ENCODE measurements at regions not wholly inside any gene's neighbourhood (a gene's known extent, or its start where the extent isn't known, plus 50 kb on each side); places are given as distances from the start of the nearest gene placed in this dataset.

DNA sequence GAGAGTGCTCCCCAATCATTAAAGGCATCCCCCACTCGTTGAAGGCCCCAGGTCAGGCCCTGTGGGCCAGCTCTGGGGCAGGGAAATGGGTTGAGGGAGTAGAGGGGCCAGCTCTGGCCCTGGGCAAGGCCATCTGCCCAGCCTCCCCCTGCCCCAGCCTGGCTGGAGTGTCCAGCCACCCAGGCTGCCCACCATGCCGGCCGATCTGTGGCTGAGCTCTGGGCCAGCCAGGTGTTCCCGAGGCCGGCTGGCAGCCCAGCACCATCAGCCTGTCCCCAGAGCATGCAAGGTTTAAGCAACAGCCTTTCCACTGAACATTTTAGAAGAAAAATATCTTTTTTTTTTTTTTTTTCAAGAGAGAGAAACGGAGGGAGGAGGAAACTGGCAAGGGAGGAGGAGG lies 62.8 kb upstream of the LINGO1 start:
- no peaks in the 10 kb centered on the region for H3K4me1 Mint-ChIP-seq
- peaks cover 13% of the 10 kb centered on the region for H3K27me3 Mint-ChIP-seq
- no peaks in the 10 kb centered on the region for H3K9me3 Mint-ChIP-seq
- H3K36me3 Mint-ChIP-seq: no peaks in the 10 kb centered on the region
- H3K4me3 Mint-ChIP-seq: no peak overlapping the region
- no peak overlapping the region for H3K27ac Mint-ChIP-seq

GRCh38 chr15:77693576-77693975 lies 60.9 kb upstream of the LINGO1 start:
- Mint-ChIP-seq H3K4me1 (no peaks in the 10 kb centered on the region), H3K36me3 (no peaks in the 10 kb centered on the region), H3K27ac (no peak overlapping the region), H3K4me3 (no peak overlapping the region), H3K27me3 (peaks cover 16% of the 10 kb centered on the region), H3K9me3 (no peaks in the 10 kb centered on the region)

- H3K36me3 Mint-ChIP-seq: no peaks in the 10 kb centered on the region
- no peak overlapping the region for H3K27ac Mint-ChIP-seq
- H3K4me1 Mint-ChIP-seq: no peaks in the 10 kb centered on the region
- H3K9me3 Mint-ChIP-seq: no peaks in the 10 kb centered on the region
- no peak overlapping the region for H3K4me3 Mint-ChIP-seq
- H3K27me3 Mint-ChIP-seq: peaks cover 16% of the 10 kb centered on the region
Observed at GRCh38 chr15:77692614-77693013, 59.9 kb upstream of the LINGO1 start.

DNA sequence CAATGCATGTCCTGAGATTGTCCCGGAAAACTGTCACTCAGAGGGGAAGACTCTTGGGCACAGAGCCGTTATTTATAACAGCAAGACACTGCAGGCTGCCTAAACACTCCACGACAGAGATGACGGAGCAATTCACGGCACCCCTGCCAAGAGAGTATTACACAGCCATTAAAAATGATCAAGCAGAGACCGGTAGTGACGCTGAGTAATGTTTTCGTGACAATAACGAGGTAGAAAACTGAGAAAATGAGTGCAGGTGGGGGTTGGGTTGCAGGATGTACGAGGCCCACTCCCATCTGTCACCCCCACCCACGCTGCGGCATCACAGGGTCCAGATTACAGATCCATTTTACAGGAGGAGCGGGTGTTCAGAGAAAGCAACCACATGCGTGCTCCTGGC lies 58.9 kb upstream of the LINGO1 start:
- H3K27me3 Mint-ChIP-seq: peaks cover 18% of the 10 kb centered on the region
- H3K9me3 Mint-ChIP-seq: no peaks in the 10 kb centered on the region
- no peaks in the 10 kb centered on the region for H3K4me1 Mint-ChIP-seq
- H3K4me3 Mint-ChIP-seq: no peak overlapping the region
- H3K27ac Mint-ChIP-seq: no peak overlapping the region
- H3K36me3 Mint-ChIP-seq: no peaks in the 10 kb centered on the region

GRCh38 chr15:77689821-77690220 lies 57.1 kb upstream of the LINGO1 start:
- H3K4me3 Mint-ChIP-seq: no peak overlapping the region
- H3K27ac Mint-ChIP-seq: no peak overlapping the region
- no peaks in the 10 kb centered on the region for H3K9me3 Mint-ChIP-seq
- H3K27me3 Mint-ChIP-seq: peaks cover 19% of the 10 kb centered on the region
- H3K4me1 Mint-ChIP-seq: no peaks in the 10 kb centered on the region
- no peaks in the 10 kb centered on the region for H3K36me3 Mint-ChIP-seq

GRCh38 chr15:77688693-77689092 lies 56.0 kb upstream of the LINGO1 start:
- no peak overlapping the region for H3K4me3 Mint-ChIP-seq
- H3K9me3 Mint-ChIP-seq: no peaks in the 10 kb centered on the region
- no peaks in the 10 kb centered on the region for H3K4me1 Mint-ChIP-seq
- H3K27me3 Mint-ChIP-seq: peaks cover 16% of the 10 kb centered on the region
- H3K36me3 Mint-ChIP-seq: no peaks in the 10 kb centered on the region
- no peak overlapping the region for H3K27ac Mint-ChIP-seq

GRCh38 chr15:77688266-77688665 lies 55.6 kb upstream of the LINGO1 start:
- no peaks in the 10 kb centered on the region for H3K9me3 Mint-ChIP-seq
- no peaks in the 10 kb centered on the region for H3K36me3 Mint-ChIP-seq
- H3K27me3 Mint-ChIP-seq: peaks cover 12% of the 10 kb centered on the region
- no peak overlapping the region for H3K4me3 Mint-ChIP-seq
- H3K27ac Mint-ChIP-seq: no peak overlapping the region
- H3K4me1 Mint-ChIP-seq: no peaks in the 10 kb centered on the region

GRCh38 chr15:77685082-77685815 lies 52.5 kb upstream of the LINGO1 start:
- no peaks in the 10 kb centered on the region for H3K36me3 Mint-ChIP-seq
- no peak overlapping the region for H3K4me3 Mint-ChIP-seq
- no peaks in the 10 kb centered on the region for H3K9me3 Mint-ChIP-seq
- H3K27ac Mint-ChIP-seq: no peak overlapping the region
- peaks cover 8% of the 10 kb centered on the region for H3K27me3 Mint-ChIP-seq
- H3K4me1 Mint-ChIP-seq: no peaks in the 10 kb centered on the region

DNA sequence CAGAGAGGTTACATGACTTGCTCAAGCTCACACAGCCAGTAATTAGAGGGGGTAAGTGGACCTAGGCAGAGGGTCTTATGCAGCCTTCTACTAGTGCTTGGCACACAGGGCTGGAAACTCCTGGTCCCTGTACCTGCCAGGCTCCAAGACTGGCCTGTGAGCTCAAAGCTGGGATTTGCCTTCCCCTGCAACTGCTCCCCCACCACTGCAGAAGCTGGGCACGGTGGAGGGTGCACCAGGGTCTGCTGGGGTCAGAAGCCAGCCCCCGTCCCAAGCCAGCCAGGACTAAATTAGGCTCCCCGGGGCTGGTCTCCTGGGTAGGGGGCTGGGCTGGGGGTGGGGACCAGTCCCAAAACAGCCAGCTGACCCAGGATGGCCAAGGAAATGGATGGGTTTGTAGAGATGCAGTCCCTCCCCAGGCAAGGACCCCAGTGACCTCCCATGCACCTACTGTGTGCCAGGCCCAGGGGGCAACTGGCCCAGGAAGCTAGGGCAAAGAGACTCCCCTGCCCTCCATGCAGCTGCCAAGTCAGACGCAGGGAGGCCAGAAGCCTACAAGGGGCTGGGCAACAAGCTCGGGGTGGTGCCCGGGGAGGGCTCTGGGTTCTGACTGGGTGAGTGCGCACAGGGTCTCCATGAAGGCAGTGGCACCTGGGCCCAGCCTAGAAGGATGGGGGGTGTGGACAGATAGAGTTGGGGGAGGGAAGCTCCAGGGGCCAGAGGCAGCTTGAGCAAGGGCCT lies 51.8 kb upstream of the LINGO1 start:
- no peaks in the 10 kb centered on the region for H3K9me3 Mint-ChIP-seq
- H3K27ac Mint-ChIP-seq: no peak overlapping the region
- H3K27me3 Mint-ChIP-seq: peaks cover 5% of the 10 kb centered on the region
- H3K4me3 Mint-ChIP-seq: no peak overlapping the region
- no peaks in the 10 kb centered on the region for H3K4me1 Mint-ChIP-seq
- no peaks in the 10 kb centered on the region for H3K36me3 Mint-ChIP-seq

- H3K27ac Mint-ChIP-seq: no peak overlapping the region
- H3K36me3 Mint-ChIP-seq: no peaks in the 10 kb centered on the region
- H3K27me3 Mint-ChIP-seq: peaks cover 12% of the 10 kb centered on the region
- no peaks in the 10 kb centered on the region for H3K4me1 Mint-ChIP-seq
- H3K9me3 Mint-ChIP-seq: no peaks in the 10 kb centered on the region
- no peak overlapping the region for H3K4me3 Mint-ChIP-seq
Observed at GRCh38 chr15:77682564-77682963, 49.9 kb upstream of the LINGO1 start.
